GM21390 (cell line): ENCODE measurements at regions not wholly inside any gene's neighbourhood (a gene's known extent, or its start where the extent isn't known, plus 50 kb on each side); places are given as distances from the start of the nearest gene placed in this dataset.
A peak's percentile ranks its signal among the peaks of the same experiment; 100 is the strongest.
"Not testable (repeated sequence)": the region's sequence is repeated elsewhere in the genome, so short reads cannot be mapped to it uniquely, and the experiment has no call there.

Experiments used
- ATAC-seq: cut with Tn5 transposase; IDR thresholded peaks from one replicate; pipeline ENCODE4 v1.9.1; 2021; ENCODE audit not compliant: unreplicated experiment

GRCh38 chr18:104264-104663 is 54.1 kb upstream of the USP14 start:
- not testable (repeated sequence) for ATAC-seq

- ATAC-seq: not testable (repeated sequence)
Measured at GRCh38 chr18:105161-106053, 53.0 kb upstream of the USP14 start.

- ATAC-seq: not testable (repeated sequence)
Measured at GRCh38 chr18:106054-106851, 52.1 kb upstream of the USP14 start.

GRCh38 chr18:106868-107384 is 51.4 kb upstream of the USP14 start:
- not testable (repeated sequence) for ATAC-seq

- not testable (repeated sequence) for ATAC-seq
Measured at GRCh38 chr18:107464-107863, 50.9 kb upstream of the USP14 start.

- ATAC-seq: peak; percentile 44
Measured at GRCh38 chr18:107947-108664, 50.3 kb upstream of the USP14 start.
